ENCODE measurements at regions not wholly inside any gene's neighbourhood (a gene's known extent, or its start where the extent isn't known, plus 50 kb on each side); places are given as distances from the start of the nearest gene placed in this dataset.

- peaks cover 0 to 41% (median 0%) of the 10 kb centered on the region in 3 donors for H3K9me3 ChIP-seq (ENCODE audit: control extremely low read depth in 1 of 3, control insufficient read depth in 2 of 3, insufficient read depth in 1 of 3, low read length in 2 of 3)
- intact Hi-C loops (cut with micrococcal nuclease): no loop called here
- H3K4me1 Mint-ChIP-seq: no peaks in the 10 kb centered on the region
- H4K20me1 ChIP-seq (ENCODE audit: control insufficient read depth, insufficient read depth, low read length, poor library complexity, severe bottlenecking): no peaks in the 10 kb centered on the region
- H3K4me3 Mint-ChIP-seq: no peak overlapping the region
- ChIA-PET POLR2A (no interaction called here), CTCF (no interaction called here)
- no peak for TF ChIP-seq EZH2 (IDR thresholded peaks at IDR 0.05; ENCODE audit: borderline replicate concordance, insufficient read depth, low read depth, low read length, poor library complexity, severe bottlenecking)
- TF ChIP-seq CTCF (IDR thresholded peaks at IDR 0.05): no peak
- WGBS (ENCODE audit: insufficient coverage): 94% methylated on average over 10 of the region's 13 CpGs
- no peak overlapping the region for H3K4me2 ChIP-seq (replicated peaks; ENCODE audit: low read depth, low read length, poor library complexity, severe bottlenecking)
- H3K27me3 Mint-ChIP-seq: no peaks in the 10 kb centered on the region
- ATAC-seq (ENCODE audit: low read depth) (no peak), DNase-seq (no peak)
- peaks cover 17% of the 10 kb centered on the region for H3K9me3 Mint-ChIP-seq (ENCODE audit: insufficient read depth)
- no peak overlapping the region for H3K27ac Mint-ChIP-seq
- H3K27ac ChIP-seq (ENCODE audit: low read length in 2 of 2): no peak overlapping the region
- H3K36me3 ChIP-seq (replicated peaks in 1 of 2; ENCODE audit: control extremely low read depth in 1 of 2, control insufficient read depth in 1 of 2, extremely low read depth in 1 of 2, insufficient read depth in 2 of 2, low read length in 1 of 2): no peaks in the 10 kb centered on the region
- no peaks in the 10 kb centered on the region for H3K27me3 ChIP-seq (replicated peaks in 1 of 4; ENCODE audit: control extremely low read depth in 1 of 4, control insufficient read depth in 3 of 4, insufficient read depth in 4 of 4, low read length in 3 of 4)
- H3K79me2 ChIP-seq (ENCODE audit: control insufficient read depth, insufficient read depth, low read length): no peaks in the 10 kb centered on the region
- H2AFZ ChIP-seq (ENCODE audit: insufficient read depth, low read depth, low read length, poor library complexity, severe bottlenecking): no peak overlapping the region
- no peaks in the 10 kb centered on the region for H3K4me1 ChIP-seq (ENCODE audit: control insufficient read depth in 2 of 2, insufficient read depth in 2 of 2, low read length in 2 of 2)
- no peak overlapping the region for H3K9ac ChIP-seq (ENCODE audit: low read length)
- H3K4me3 ChIP-seq (ENCODE audit: control extremely low read depth in 1 of 5, extremely low read depth in 1 of 5, insufficient read depth in 1 of 5, low read depth in 2 of 5, low read length in 4 of 5): no peak overlapping the region
These were observed 197.5 kb downstream of the BARX2 start for GRCh38 chr11:129573161-129573560.

- CTCF ChIA-PET: no interaction called here
- POLR2A ChIA-PET: no interaction called here
- no peak overlapping the region for H3K4me3 Mint-ChIP-seq
These were observed 198.8 kb downstream of the BARX2 start for GRCh38 chr11:129574431-129574830.

More at GRCh38 chr11:129574431-129574830, 198.8 kb downstream of the BARX2 start:
- Histone ChIP-seq H3K4me2 (replicated peaks; ENCODE audit: low read depth, low read length, poor library complexity, severe bottlenecking) (no peak overlapping the region), H3K27ac (ENCODE audit: low read length in 2 of 2) (no peak overlapping the region), H4K20me1 (ENCODE audit: control insufficient read depth, insufficient read depth, low read length, poor library complexity, severe bottlenecking) (no peaks in the 10 kb centered on the region), H2AFZ (ENCODE audit: insufficient read depth, low read depth, low read length, poor library complexity, severe bottlenecking) (no peak overlapping the region), H3K4me3 (ENCODE audit: control extremely low read depth in 1 of 5, extremely low read depth in 1 of 5, insufficient read depth in 1 of 5, low read depth in 2 of 5, low read length in 4 of 5) (no peak overlapping the region), H3K27me3 (replicated peaks in 1 of 4; ENCODE audit: control extremely low read depth in 1 of 4, control insufficient read depth in 3 of 4, insufficient read depth in 4 of 4, low read length in 3 of 4) (no peaks in the 10 kb centered on the region), H3K4me1 (ENCODE audit: control insufficient read depth in 2 of 2, insufficient read depth in 2 of 2, low read length in 2 of 2) (no peaks in the 10 kb centered on the region), H3K79me2 (ENCODE audit: control insufficient read depth, insufficient read depth, low read length) (no peaks in the 10 kb centered on the region), H3K9me3 (ENCODE audit: control extremely low read depth in 1 of 3, control insufficient read depth in 2 of 3, insufficient read depth in 1 of 3, low read length in 2 of 3) (peaks cover 0 to 37% (median 0%) of the 10 kb centered on the region in 3 donors), H3K36me3 (replicated peaks in 1 of 2; ENCODE audit: control extremely low read depth in 1 of 2, control insufficient read depth in 1 of 2, extremely low read depth in 1 of 2, insufficient read depth in 2 of 2, low read length in 1 of 2) (no peaks in the 10 kb centered on the region), H3K9ac (ENCODE audit: low read length) (no peak overlapping the region)
- no peaks in the 10 kb centered on the region for H3K4me1 Mint-ChIP-seq
- intact Hi-C loops (cut with micrococcal nuclease): no loop called here
- no peak overlapping the region for H3K27ac Mint-ChIP-seq
- no peak for DNase-seq
- 51% methylated on average over 12 of the region's 13 CpGs for WGBS (ENCODE audit: insufficient coverage)
- no peak for ATAC-seq (ENCODE audit: low read depth)
- TF ChIP-seq CTCF (IDR thresholded peaks at IDR 0.05) (no peak), EZH2 (IDR thresholded peaks at IDR 0.05; ENCODE audit: borderline replicate concordance, insufficient read depth, low read depth, low read length, poor library complexity, severe bottlenecking) (no peak)
- H3K27me3 Mint-ChIP-seq: no peaks in the 10 kb centered on the region
- peaks cover 11% of the 10 kb centered on the region for H3K9me3 Mint-ChIP-seq (ENCODE audit: insufficient read depth)

Measured in B cell (primary cell).